AG09319 (cell line): ENCODE measurements at regions not wholly inside any gene's neighbourhood (a gene's known extent, or its start where the extent isn't known, plus 50 kb on each side); places are given as distances from the start of the nearest gene placed in this dataset.

Experiments
- DNase-seq: peaks from one replicate; pipeline ENCODE4 v3.0.0-alpha.2; 2010; ENCODE audit warnings: low read depth; ENCODE audit errors: extremely low read depth
- TF ChIP-seq, protein P1 (sequence below): IDR thresholded peaks from 2 replicates; pipeline ENCODE4 v1.5.1; 2011; ENCODE audit warnings: low read depth, mild to moderate bottlenecking, inconsistent platforms, low read length, moderate library complexity

DNA sequence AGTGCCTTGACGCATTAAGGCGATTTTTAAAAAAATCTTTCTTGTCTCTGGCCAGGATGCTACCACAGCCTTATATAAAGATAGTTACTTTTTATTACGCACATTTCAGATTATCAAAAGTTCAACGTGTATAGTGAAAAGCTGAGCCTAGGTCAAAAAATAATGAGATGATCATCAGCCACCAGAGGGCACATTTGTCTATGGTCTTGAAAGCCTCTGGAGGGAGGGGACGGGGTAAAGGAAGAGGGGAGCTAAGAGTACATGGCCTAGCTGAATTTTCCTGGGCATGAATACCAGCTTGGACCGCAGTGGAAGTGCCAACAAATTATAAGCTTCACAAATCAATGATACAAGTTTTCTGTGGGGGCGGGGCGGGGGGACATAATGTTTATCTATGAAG, 285.9 kb upstream of the SMIM30 start:
- no peak for DNase-seq
- TF ChIP-seq, protein P1, sequence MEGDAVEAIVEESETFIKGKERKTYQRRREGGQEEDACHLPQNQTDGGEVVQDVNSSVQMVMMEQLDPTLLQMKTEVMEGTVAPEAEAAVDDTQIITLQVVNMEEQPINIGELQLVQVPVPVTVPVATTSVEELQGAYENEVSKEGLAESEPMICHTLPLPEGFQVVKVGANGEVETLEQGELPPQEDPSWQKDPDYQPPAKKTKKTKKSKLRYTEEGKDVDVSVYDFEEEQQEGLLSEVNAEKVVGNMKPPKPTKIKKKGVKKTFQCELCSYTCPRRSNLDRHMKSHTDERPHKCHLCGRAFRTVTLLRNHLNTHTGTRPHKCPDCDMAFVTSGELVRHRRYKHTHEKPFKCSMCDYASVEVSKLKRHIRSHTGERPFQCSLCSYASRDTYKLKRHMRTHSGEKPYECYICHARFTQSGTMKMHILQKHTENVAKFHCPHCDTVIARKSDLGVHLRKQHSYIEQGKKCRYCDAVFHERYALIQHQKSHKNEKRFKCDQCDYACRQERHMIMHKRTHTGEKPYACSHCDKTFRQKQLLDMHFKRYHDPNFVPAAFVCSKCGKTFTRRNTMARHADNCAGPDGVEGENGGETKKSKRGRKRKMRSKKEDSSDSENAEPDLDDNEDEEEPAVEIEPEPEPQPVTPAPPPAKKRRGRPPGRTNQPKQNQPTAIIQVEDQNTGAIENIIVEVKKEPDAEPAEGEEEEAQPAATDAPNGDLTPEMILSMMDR = no peak

DNA sequence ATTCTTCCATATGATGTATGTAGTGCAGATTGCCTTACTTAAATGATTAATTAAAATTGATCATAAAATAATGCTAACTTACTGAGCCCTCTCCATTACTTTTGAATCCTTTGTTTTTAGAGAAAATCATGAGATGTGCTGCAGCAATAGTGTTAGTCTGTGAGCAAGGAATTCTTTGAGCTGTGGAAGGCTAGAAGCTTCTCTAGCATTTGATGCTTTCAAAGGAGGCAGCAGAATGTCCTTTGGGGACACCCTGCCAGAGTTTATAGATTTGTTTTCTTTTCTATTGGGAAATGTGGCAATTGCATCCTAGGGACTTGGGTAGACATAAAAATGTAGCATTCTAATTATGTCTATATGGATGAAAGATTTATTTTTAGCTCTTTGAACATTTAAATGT, 284.1 kb upstream of the SMIM30 start:
- TF ChIP-seq, protein P1 = no peak
- DNase-seq = no peak

DNA sequence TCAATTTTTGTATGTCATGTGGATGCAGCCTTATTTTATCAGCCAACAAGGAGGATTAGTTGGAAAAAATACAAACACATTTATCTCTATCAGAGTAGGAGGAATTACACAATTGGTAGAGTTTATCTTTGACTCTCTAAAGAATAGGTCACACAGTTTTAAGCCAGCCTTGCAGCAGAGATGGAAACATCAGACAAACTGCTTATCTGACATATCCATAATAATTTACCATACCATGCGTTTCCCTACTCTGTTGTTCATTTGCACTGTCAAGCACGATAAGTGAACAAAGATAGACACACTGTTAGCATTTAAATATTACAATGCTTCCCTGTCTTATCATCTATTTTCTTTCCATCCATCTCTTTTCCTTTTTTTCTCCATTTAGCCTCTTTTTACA, 283.7 kb upstream of the SMIM30 start:
- TF ChIP-seq, protein P1 = no peak
- DNase-seq = no peak

DNA sequence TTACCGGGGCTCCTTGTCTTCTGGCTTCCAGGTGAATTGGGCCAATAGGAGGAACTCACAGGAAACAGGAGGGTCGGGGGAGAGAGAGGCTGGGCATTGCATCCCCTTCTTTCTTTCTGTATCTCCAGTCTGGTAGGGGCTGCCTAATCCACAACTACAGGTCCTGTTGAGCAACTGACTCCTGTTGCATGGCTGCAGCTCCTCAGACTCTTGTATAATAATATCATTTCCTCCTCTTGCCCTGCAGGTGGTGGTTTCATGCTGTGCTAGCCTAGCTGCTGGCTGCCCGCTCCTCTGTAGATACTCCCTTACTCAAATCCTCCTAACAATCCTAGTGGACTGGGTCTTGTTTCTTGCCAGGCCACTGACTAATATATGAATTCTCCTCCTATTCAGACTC, 276.5 kb upstream of the SMIM30 start:
- DNase-seq = no peak
- TF ChIP-seq, protein P1 = no peak

DNA sequence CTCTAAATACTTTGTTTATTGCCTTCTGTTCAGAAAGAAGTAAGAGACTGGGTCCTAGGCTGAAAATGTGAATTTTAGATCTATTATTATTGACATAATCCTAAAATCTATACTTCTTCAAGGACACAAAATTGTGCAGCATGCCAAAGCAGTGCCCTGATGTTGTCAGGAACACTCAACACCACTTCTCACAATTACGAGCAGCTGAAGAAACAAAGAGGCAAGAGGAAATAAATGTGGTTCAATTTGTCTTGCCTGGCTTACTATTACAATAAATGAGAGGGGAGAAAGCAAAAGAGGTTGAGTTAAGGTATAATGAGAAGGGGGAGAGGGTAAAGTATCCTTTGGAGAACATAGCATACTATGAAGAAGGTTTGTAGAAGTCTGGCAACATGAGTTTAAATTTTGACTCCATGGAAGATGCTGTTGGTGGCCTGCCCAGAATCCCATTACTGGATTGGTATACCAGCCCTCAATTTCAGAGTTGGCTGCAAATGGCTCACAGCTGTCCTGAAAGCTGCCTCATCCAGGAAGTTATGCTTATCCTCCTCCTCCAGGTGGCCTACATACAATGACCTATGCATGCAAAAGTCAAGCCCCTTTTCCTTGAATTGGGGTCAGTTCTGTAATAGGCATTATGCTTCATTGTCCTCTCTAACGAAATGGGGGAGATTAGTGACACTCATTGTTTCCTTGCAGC, 274.6 kb upstream of the SMIM30 start:
- DNase-seq = no peak
- TF ChIP-seq, protein P1 = no peak

DNA sequence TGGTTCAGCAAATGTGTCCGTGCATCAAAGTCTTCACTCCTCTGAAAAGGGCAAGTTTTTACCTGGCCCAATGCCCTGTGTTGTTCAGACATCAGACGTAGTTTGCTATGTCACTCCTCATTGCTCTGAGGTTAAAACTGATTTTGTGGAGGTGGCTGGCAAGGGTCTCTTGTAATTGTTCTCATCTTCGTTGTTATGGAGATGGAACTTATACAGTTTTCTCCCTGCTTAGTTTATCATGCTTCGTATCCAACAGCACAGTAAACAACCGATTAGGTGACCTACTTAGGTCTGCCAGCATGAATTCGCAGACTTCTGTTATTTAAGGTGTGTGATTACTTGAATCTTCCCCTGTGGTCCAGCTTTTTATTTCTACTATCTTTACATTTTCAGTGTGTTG, 274.1 kb upstream of the SMIM30 start:
- TF ChIP-seq, protein P1 = no peak

DNA sequence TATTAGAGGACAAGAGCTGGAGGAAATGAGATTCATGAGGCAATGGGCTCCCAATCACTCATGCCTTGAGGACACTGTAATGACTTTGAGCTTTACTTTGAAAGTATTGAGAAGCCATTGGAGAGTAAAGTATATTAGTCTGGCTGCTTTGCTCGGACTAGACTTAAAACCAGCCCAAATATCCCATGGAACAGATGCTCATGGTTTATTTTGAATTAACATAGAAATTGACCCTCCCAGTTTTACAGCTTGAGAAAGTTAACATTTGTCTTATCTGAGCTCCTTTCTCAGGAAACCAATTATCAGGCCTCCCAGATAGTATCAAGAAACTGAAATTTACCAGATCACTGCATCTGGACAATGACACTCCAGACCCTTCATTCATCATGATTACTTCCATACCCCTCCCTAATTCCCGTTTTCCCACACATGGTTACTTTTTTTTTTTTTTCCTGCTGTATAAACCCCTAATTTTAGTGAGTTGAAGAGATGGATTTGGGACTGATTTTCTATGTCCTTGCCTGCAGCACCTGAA, 270.8 kb upstream of the SMIM30 start:
- TF ChIP-seq, protein P1 = no peak
- DNase-seq = no peak

More for the DNA sequence above, 274.1 kb upstream of the SMIM30 start:
- DNase-seq = no peak
